Thoracic aorta (tissue), 2 donors: ENCODE measurements at regions not wholly inside any gene's neighbourhood (a gene's known extent, or its start where the extent isn't known, plus 50 kb on each side); places are given as distances from the start of the nearest gene placed in this dataset.

ENCODE experiments used
- ATAC-seq: fragments of 150-250 bp; one replicate; pipeline ENCODE4 v1.8.0; 2017; ENCODE audit warnings: low read depth; ENCODE audit not compliant: insufficient number of reproducible peaks, low FRiP score
- DNase-seq: peaks from one replicate; pipeline ENCODE4 v3.0.0-alpha.2; 2020; ENCODE audit warnings: low spot score
- H3K27ac ChIP-seq, 2 donors: fragments of 200-600 bp; sonication (generic); 1 replicate in 1 of 2; 2 replicates in 1 of 2; pipeline ENCODE4 v1.5.1; 2016; ENCODE audit warnings: mild to moderate bottlenecking in 2 of 2, moderate library complexity in 2 of 2
- H3K27me3 ChIP-seq: fragments of 200-600 bp; sonication (generic); replicated peaks from 2 replicates; pipeline ENCODE4 v1.6.0; 2016; ENCODE audit warnings: mild to moderate bottlenecking; ENCODE audit not compliant: insufficient read depth
- H3K36me3 ChIP-seq: fragments of 200-600 bp; sonication (generic); one replicate; pipeline ENCODE4 v1.5.1; 2016
- H3K4me1 ChIP-seq, 2 donors: fragments of 200-600 bp; sonication (generic); 1 replicate in 1 of 2; 2 replicates in 1 of 2; pipeline versions ENCODE4 v1.5.1 to v1.6.0; 2016; ENCODE audit warnings: low read depth in 2 of 2, mild to moderate bottlenecking in 1 of 2; ENCODE audit not compliant: control insufficient read depth in 1 of 2
- H3K4me3 ChIP-seq: fragments of 200-600 bp; sonication (generic); 2 replicates; pipeline ENCODE4 v1.5.1; 2016; ENCODE audit warnings: mild to moderate bottlenecking
- H3K9me3 ChIP-seq: fragments of 200-600 bp; sonication (generic); 2 replicates; pipeline ENCODE4 v1.5.1; 2016
- TF ChIP-seq, protein P1 (sequence below): fragments of 200-600 bp; sonication (generic); IDR thresholded peaks from one replicate; pipeline ENCODE4 v1.5.1; 2019; ENCODE audit warnings: antibody characterized with exemption

- ATAC-seq (no peak), DNase-seq (no peak)
- TF ChIP-seq, protein P1, sequence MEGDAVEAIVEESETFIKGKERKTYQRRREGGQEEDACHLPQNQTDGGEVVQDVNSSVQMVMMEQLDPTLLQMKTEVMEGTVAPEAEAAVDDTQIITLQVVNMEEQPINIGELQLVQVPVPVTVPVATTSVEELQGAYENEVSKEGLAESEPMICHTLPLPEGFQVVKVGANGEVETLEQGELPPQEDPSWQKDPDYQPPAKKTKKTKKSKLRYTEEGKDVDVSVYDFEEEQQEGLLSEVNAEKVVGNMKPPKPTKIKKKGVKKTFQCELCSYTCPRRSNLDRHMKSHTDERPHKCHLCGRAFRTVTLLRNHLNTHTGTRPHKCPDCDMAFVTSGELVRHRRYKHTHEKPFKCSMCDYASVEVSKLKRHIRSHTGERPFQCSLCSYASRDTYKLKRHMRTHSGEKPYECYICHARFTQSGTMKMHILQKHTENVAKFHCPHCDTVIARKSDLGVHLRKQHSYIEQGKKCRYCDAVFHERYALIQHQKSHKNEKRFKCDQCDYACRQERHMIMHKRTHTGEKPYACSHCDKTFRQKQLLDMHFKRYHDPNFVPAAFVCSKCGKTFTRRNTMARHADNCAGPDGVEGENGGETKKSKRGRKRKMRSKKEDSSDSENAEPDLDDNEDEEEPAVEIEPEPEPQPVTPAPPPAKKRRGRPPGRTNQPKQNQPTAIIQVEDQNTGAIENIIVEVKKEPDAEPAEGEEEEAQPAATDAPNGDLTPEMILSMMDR, result no peak
- no peaks in the 10 kb centered on the region for H3K4me1 ChIP-seq
- no peaks in the 10 kb centered on the region for H3K36me3 ChIP-seq
- H3K27ac ChIP-seq, result no peak overlapping the region
- H3K9me3 ChIP-seq, result no peaks in the 10 kb centered on the region
- H3K27me3 ChIP-seq, result no peaks in the 10 kb centered on the region
- H3K4me3 ChIP-seq, result no peak overlapping the region
Observed at GRCh38 chr9:14520341-14520740, 172.9 kb downstream of the ZDHHC21 start.

DNA sequence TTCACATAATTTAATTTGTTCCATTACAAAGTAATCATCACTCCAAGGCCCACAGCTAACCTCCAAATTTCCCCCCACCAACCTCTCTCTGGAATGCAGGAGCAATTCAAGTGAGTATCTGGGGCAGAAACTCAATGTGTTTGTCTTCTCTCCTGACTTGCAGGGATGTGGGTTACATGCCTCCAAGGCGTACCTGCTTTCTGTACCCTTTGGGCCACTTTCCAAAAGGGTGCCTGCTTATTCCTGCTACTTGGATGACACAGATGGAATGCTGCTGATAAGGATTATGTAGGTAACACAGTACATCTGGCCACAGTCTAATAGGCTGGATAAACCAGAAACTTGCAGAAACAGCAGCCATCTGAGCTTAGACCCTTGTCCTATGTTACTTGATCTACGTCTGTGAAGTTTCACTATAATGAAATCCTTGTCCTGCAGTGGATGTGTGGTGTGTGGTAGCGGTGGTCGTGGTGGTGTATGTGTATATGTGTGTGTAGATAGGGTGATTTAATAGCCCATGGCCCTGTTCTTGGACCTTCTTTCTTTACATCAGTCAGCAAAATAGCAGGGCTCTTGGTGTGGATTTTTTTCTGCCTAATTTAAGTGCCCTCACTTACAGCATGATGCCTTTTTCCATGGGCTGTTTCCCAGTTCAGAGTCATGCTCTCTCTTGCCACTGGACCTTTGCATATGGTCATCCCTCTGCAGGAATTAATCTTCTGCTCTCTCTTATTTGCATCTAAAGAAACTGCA lies 175.9 kb downstream of the ZDHHC21 start:
- H3K9me3 ChIP-seq, result no peaks in the 10 kb centered on the region
- ATAC-seq, result no peak
- DNase-seq, result no peak
- TF ChIP-seq, protein P1, result no peak
- H3K27me3 ChIP-seq, result no peaks in the 10 kb centered on the region
- H3K4me1 ChIP-seq, result no peaks in the 10 kb centered on the region
- H3K4me3 ChIP-seq, result no peak overlapping the region
- no peaks in the 10 kb centered on the region for H3K36me3 ChIP-seq
- no peak overlapping the region for H3K27ac ChIP-seq

DNA sequence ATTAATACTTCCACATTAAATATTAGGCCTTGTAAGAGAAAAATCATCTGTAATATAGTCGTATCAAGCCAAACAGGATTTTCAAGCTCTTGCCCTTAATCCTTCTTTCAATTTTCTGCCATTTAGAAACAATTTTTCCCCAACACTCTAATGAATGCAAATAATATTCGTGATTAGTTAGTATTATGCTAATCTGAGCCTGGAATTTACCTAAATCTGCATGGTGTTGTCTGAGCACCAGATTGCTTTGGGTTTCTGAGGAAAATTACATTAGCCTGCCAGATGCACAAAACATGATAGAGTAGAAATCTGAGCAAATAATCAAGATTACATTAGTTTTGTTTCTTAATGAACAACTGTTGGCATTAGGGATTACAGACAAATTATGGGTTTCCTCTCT lies 176.6 kb downstream of the ZDHHC21 start:
- Histone ChIP-seq H3K36me3 (no peaks in the 10 kb centered on the region), H3K4me3 (no peak overlapping the region), H3K4me1 (no peaks in the 10 kb centered on the region), H3K27me3 (no peaks in the 10 kb centered on the region), H3K27ac (no peak overlapping the region), H3K9me3 (no peaks in the 10 kb centered on the region)
- TF ChIP-seq, protein P1, result no peak
- DNase-seq (no peak), ATAC-seq (no peak)

- DNase-seq, result no peak
- Histone ChIP-seq H3K4me1 (no peaks in the 10 kb centered on the region), H3K27me3 (no peaks in the 10 kb centered on the region), H3K4me3 (no peak overlapping the region), H3K36me3 (no peaks in the 10 kb centered on the region), H3K9me3 (no peaks in the 10 kb centered on the region), H3K27ac (no peak overlapping the region)
- ATAC-seq, result no peak
- TF ChIP-seq, protein P1, result no peak
Observed at GRCh38 chr9:14515571-14516198, 177.5 kb downstream of the ZDHHC21 start.

- no peak overlapping the region for H3K4me3 ChIP-seq
- H3K4me1 ChIP-seq, result no peaks in the 10 kb centered on the region
- no peak for ATAC-seq
- no peak for DNase-seq
- no peaks in the 10 kb centered on the region for H3K36me3 ChIP-seq
- H3K9me3 ChIP-seq, result no peaks in the 10 kb centered on the region
- no peaks in the 10 kb centered on the region for H3K27me3 ChIP-seq
- H3K27ac ChIP-seq, result no peak overlapping the region
- TF ChIP-seq, protein P1, result no peak
Observed at GRCh38 chr9:14515049-14515448, 178.2 kb downstream of the ZDHHC21 start.
